ENCODE measurements at regions not wholly inside any gene's neighbourhood (a gene's known extent, or its start where the extent isn't known, plus 50 kb on each side); places are given as distances from the start of the nearest gene placed in this dataset.

DNA sequence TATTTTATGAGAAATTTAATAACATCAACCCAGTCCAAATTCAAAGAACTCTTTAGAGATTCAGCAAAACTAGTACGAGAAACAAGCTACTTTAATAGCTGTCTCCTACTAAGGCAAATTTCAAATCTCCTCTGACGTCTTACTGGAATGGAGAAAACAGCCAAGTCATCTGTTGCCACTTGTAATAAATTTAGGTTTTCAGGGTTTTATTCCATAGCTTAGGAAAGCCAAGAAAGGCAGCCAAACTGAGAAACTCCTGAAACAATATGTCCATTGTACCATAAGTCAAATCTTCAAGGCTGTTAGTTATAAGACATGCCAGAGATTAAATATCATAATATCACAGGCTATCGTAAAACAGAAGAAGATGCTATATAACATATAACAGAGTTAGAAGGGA, 524.6 kb upstream of the SETBP1 start:
- TF ChIP-seq EZH2 (IDR thresholded peaks at IDR 0.05; ENCODE audit: low read length, missing control alignments): no peak
- TF ChIP-seq, protein P1, sequence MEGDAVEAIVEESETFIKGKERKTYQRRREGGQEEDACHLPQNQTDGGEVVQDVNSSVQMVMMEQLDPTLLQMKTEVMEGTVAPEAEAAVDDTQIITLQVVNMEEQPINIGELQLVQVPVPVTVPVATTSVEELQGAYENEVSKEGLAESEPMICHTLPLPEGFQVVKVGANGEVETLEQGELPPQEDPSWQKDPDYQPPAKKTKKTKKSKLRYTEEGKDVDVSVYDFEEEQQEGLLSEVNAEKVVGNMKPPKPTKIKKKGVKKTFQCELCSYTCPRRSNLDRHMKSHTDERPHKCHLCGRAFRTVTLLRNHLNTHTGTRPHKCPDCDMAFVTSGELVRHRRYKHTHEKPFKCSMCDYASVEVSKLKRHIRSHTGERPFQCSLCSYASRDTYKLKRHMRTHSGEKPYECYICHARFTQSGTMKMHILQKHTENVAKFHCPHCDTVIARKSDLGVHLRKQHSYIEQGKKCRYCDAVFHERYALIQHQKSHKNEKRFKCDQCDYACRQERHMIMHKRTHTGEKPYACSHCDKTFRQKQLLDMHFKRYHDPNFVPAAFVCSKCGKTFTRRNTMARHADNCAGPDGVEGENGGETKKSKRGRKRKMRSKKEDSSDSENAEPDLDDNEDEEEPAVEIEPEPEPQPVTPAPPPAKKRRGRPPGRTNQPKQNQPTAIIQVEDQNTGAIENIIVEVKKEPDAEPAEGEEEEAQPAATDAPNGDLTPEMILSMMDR (conservative IDR thresholded peaks at IDR 0.05 in 1 of 2, IDR thresholded peaks at IDR 0.05 in 1 of 2; ENCODE audit: low read depth in 1 of 2, low read length in 2 of 2): no peak
